ENCODE measurements at regions not wholly inside any gene's neighbourhood (a gene's known extent, or its start where the extent isn't known, plus 50 kb on each side); places are given as distances from the start of the nearest gene placed in this dataset.

GRCh38 chr15:88400084-88400483, 67.1 kb downstream of the MRPL46 start:
- TF ChIP-seq ZNF335 (tag by site-specific recombination; conservative IDR thresholded peaks at IDR 0.05), result no peak
- TF ChIP-seq ZNF223 (tag by site-specific recombination; IDR thresholded peaks at IDR 0.05), result no peak
- no peak for TF ChIP-seq MZF1 (tag by site-specific recombination; IDR thresholded peaks at IDR 0.05; ENCODE audit: borderline replicate concordance)
- no peak for TF ChIP-seq CTCF (tag by site-specific recombination; IDR thresholded peaks at IDR 0.05)
- no peak for TF ChIP-seq ZNF561 (tag by site-specific recombination; IDR thresholded peaks at IDR 0.05; ENCODE audit: borderline replicate concordance)
- no peak for TF ChIP-seq ZNF48 (tag by site-specific recombination; IDR thresholded peaks at IDR 0.05)
- TF ChIP-seq ZNF776 (tag by site-specific recombination; IDR thresholded peaks at IDR 0.05; ENCODE audit: borderline replicate concordance), result no peak
- TF ChIP-seq YY1 (tag by site-specific recombination; IDR thresholded peaks at IDR 0.05), result no peak
- no peak for TF ChIP-seq ZNF140 (tag by site-specific recombination; IDR thresholded peaks at IDR 0.05)
- no peak for TF ChIP-seq ZNF473 (tag by site-specific recombination; IDR thresholded peaks at IDR 0.05)

All from HEK293 (cell line).